Tibial nerve (tissue), 4 donors: ENCODE measurements at regions not wholly inside any gene's neighbourhood (a gene's known extent, or its start where the extent isn't known, plus 50 kb on each side); places are given as distances from the start of the nearest gene placed in this dataset.

Source experiments
- DNase-seq, 2 donors: peaks; one replicate each; pipeline ENCODE4 v3.0.0-alpha.2; 2019; ENCODE audit warnings: low spot score in 2 of 2
- H3K27ac ChIP-seq, 4 donors: fragments of 200-600 bp; sonication (generic) in 3 of 4; one replicate each; pipeline ENCODE4 v1.5.1; 2017 to 2019; ENCODE audit warnings: mild to moderate bottlenecking in 1 of 4
- H3K27me3 ChIP-seq, 2 donors: fragments of 200-600 bp; sonication (generic) in 1 of 2; one replicate each; pipeline versions ENCODE4 v1.5.1 to v1.6.0; 2017 to 2019
- H3K36me3 ChIP-seq, 3 donors: fragments of 200-600 bp; sonication (generic); one replicate each; pipeline ENCODE4 v1.5.1; 2018 to 2019
- H3K4me1 ChIP-seq, 4 donors: fragments of 200-600 bp; sonication (generic) in 3 of 4; one replicate each; pipeline ENCODE4 v1.5.1; 2017 to 2019
- H3K4me3 ChIP-seq, 4 donors: fragments of 200-600 bp; sonication (generic) in 3 of 4; one replicate each; pipeline ENCODE4 v1.5.1; 2017 to 2019; ENCODE audit warnings: mild to moderate bottlenecking in 1 of 4, moderate library complexity in 1 of 4
- H3K9me3 ChIP-seq, 4 donors: fragments of 200-600 bp; sonication (generic) in 3 of 4; one replicate each; pipeline ENCODE4 v1.5.1; 2017 to 2019
- EP300 ChIP-seq, 2 donors: sonication (generic); formaldehyde crosslinking; IDR thresholded peaks; one replicate each; pipeline ENCODE4 v1.6.1; 2017; ENCODE audit warnings: antibody characterized with exemption in 2 of 2, mild to moderate bottlenecking in 1 of 2
- POLR2A ChIP-seq, 2 donors: fragments of 450-650 bp; IDR thresholded peaks; one replicate each; pipeline ENCODE4 v1.6.1; 2017; ENCODE audit warnings: antibody characterized with exemption in 2 of 2, mild to moderate bottlenecking in 2 of 2, moderate library complexity in 2 of 2
- WGBS, 2 donors: methylation state at CpG; one replicate each; pipeline ENCODE4 v1.1.5; 2018; 5-methylcytosine and 5-hydroxymethylcytosine counted together
- TF ChIP-seq, protein P1 (sequence below), 5 experiments: fragments of 200-600 bp in 3 of 5; fragments of 450-650 bp in 2 of 5; sonication (generic) in 3 of 5; IDR thresholded peaks; one replicate each; pipeline ENCODE4 v1.5.1; 2016 to 2019; ENCODE audit warnings: antibody characterized with exemption in 5 of 5, mild to moderate bottlenecking in 3 of 5, moderate library complexity in 2 of 5

DNA sequence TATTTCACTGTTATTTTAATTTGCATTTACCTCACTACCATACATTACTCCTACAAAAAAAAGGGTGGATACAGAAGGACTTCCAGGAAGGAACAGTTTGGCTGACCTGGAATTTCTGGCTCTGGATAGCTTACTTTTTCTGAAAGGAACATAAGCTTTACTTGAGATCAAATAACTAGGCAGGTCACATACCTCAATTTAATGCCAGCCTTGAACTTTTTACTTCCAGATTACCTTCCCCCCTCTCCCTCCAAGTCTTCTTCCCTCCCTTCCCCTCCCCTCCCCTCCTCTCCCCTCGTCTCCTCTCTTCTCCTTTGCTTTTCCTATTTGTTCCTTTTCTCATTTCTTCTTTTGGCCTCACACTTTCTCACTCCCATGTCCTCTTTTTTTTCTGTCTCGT, 659.2 kb upstream of the AADAT start:
- TF ChIP-seq POLR2A (IDR thresholded peaks at IDR 0.05) (no peak), EP300 (IDR thresholded peaks at IDR 0.05) (no peak)
- TF ChIP-seq, protein P1, sequence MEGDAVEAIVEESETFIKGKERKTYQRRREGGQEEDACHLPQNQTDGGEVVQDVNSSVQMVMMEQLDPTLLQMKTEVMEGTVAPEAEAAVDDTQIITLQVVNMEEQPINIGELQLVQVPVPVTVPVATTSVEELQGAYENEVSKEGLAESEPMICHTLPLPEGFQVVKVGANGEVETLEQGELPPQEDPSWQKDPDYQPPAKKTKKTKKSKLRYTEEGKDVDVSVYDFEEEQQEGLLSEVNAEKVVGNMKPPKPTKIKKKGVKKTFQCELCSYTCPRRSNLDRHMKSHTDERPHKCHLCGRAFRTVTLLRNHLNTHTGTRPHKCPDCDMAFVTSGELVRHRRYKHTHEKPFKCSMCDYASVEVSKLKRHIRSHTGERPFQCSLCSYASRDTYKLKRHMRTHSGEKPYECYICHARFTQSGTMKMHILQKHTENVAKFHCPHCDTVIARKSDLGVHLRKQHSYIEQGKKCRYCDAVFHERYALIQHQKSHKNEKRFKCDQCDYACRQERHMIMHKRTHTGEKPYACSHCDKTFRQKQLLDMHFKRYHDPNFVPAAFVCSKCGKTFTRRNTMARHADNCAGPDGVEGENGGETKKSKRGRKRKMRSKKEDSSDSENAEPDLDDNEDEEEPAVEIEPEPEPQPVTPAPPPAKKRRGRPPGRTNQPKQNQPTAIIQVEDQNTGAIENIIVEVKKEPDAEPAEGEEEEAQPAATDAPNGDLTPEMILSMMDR (IDR thresholded peaks at IDR 0.05): no peak
- DNase-seq: no peak
- Histone ChIP-seq H3K36me3 (no peaks in the 10 kb centered on the region), H3K4me3 (no peak overlapping the region), H3K27ac (no peak overlapping the region), H3K4me1 (no peaks in the 10 kb centered on the region), H3K9me3 (peaks cover 0 to 3% (median 0%) of the 10 kb centered on the region in 4 donors), H3K27me3 (no peaks in the 10 kb centered on the region)
- 43 to 60% methylated on average over 2 of the region's 2 CpGs for WGBS, 2 donors

DNA sequence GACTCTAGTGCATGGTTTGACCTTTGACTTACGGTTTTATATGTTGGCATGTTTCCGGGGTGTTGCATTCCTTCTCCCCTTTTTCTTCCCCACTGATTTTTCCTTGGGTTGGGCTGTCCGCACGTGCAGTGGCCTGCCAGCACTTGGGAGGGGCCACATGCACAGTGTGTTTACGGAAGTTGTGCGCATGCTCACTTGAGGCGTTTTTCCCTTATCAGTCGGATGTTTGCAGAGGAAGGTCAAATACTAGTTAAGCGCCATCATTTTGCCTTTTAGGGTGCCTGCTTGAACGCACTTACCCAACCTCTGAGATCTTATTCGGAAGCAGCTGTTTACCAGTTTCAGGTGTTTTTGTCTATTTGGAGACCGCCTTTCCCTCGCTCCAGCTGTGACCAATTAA, 653.9 kb upstream of the AADAT start:
- no peaks in the 10 kb centered on the region for H3K27me3 ChIP-seq
- H3K4me3 ChIP-seq: no peak overlapping the region
- no peaks in the 10 kb centered on the region for H3K4me1 ChIP-seq
- no peak overlapping the region for H3K27ac ChIP-seq
- H3K9me3 ChIP-seq: no peaks in the 10 kb centered on the region
- TF ChIP-seq, protein P1 (IDR thresholded peaks at IDR 0.05): no peak
- TF ChIP-seq EP300 (IDR thresholded peaks at IDR 0.05) (no peak), POLR2A (IDR thresholded peaks at IDR 0.05) (no peak)
- no peak for DNase-seq
- 88% methylated on average over 13 of the region's 13 CpGs for WGBS, 2 donors
- H3K36me3 ChIP-seq: no peaks in the 10 kb centered on the region

DNA sequence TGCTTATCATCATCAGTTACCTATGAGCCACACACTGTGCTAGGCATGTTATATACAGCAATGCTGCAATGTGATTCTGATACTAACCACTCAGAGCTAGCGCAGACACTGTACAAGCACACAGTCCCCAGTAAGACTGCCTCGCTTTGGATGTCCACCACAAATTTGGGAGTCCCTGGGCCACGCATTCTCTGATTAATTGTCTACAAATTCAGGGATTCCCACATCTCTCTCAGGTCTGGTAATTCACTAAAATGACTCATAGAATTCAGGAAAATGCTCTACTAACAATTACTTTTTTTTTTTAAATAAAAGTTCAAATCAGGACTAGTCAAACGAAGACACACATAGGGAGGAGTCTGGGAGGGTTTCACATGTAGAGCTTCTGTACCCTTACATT, 652.1 kb upstream of the AADAT start:
- Histone ChIP-seq H3K9me3 (no peaks in the 10 kb centered on the region), H3K36me3 (no peaks in the 10 kb centered on the region), H3K27ac (no peak overlapping the region), H3K4me1 (no peaks in the 10 kb centered on the region), H3K4me3 (no peak overlapping the region), H3K27me3 (no peaks in the 10 kb centered on the region)
- TF ChIP-seq EP300 (IDR thresholded peaks at IDR 0.05) (no peak), POLR2A (IDR thresholded peaks at IDR 0.05) (no peak)
- TF ChIP-seq, protein P1 (IDR thresholded peaks at IDR 0.05): no peak
- 92 to 93% methylated on average over 4 of the region's 4 CpGs for WGBS, 2 donors
- no peak for DNase-seq

DNA sequence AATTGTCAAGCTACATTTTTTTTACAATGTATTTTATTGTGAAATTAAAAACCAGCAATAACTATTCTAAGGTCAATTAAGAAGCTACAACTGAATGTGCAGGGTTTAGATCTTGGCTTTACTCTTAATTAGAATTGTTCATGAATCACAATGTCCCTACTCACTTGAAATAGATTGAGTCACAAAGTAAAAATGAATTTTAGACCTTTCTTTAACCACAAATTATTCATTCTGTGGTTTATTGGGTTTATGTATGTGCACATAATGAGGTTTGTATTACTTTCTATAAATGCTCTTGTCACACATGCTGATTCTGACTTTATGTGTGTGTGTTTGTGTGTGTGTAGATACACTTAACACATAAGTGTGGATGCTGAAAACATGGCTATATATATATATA, 647.0 kb upstream of the AADAT start:
- H3K36me3 ChIP-seq: no peaks in the 10 kb centered on the region
- H3K27me3 ChIP-seq: no peaks in the 10 kb centered on the region
- no peak for DNase-seq
- no peak overlapping the region for H3K4me3 ChIP-seq
- H3K9me3 ChIP-seq: no peaks in the 10 kb centered on the region
- H3K27ac ChIP-seq: no peak overlapping the region
- H3K4me1 ChIP-seq: no peaks in the 10 kb centered on the region
- TF ChIP-seq POLR2A (IDR thresholded peaks at IDR 0.05) (no peak), EP300 (IDR thresholded peaks at IDR 0.05) (no peak)
- TF ChIP-seq, protein P1 (IDR thresholded peaks at IDR 0.05): no peak

DNA sequence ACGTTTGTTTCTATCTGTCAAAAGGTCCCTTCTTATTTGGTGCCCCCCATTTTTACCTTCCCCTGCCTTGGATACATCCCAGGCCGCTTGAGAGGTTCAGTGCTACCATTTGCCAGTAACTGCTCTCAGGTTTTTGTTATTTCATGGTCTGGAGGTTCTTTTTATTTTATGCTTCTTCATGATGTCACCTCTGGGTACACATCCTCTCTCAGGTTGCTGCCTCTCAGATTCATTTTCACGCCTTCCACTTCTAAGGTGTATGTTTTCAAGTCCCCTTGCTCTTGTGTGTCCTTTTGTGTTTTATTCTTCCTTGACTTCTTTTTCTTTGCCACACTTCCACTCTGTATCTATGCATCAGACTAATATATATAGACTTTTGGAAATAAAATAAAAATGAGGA, 640.1 kb upstream of the AADAT start:
- TF ChIP-seq, protein P1 (IDR thresholded peaks at IDR 0.05): no peak
- no peak for TF ChIP-seq POLR2A (IDR thresholded peaks at IDR 0.05)
- no peak for TF ChIP-seq EP300 (IDR thresholded peaks at IDR 0.05)
- no peaks in the 10 kb centered on the region for H3K4me1 ChIP-seq
- H3K36me3 ChIP-seq: no peaks in the 10 kb centered on the region
- no peaks in the 10 kb centered on the region for H3K27me3 ChIP-seq
- H3K4me3 ChIP-seq: no peak overlapping the region
- H3K27ac ChIP-seq: no peak overlapping the region
- H3K9me3 ChIP-seq: no peaks in the 10 kb centered on the region
- 65 to 77% methylated on average over 3 of the region's 3 CpGs for WGBS, 2 donors
- DNase-seq: no peak
